OCI-LY1 (cell line): ENCODE measurements at regions not wholly inside any gene's neighbourhood (a gene's known extent, or its start where the extent isn't known, plus 50 kb on each side); places are given as distances from the start of the nearest gene placed in this dataset.

ENCODE experiments used
- H2AFZ ChIP-seq: fragments of 200-600 bp; sonication (generic), shearing (Covaris generic); 2 replicates; pipeline ENCODE4 v1.6.0; 2014; ENCODE audit warnings: antibody characterized with exemption, mild to moderate bottlenecking, low read length
- H3F3A ChIP-seq: fragments of 200-600 bp; sonication (generic), shearing (Covaris generic); 2 replicates; pipeline ENCODE4 v1.6.0; 2014; ENCODE audit warnings: mild to moderate bottlenecking, antibody characterized with exemption, low read length, moderate library complexity; ENCODE audit not compliant: insufficient read depth
- H3K27ac ChIP-seq: fragments of 200-600 bp; sonication (generic); 2 replicates; pipeline ENCODE4 v1.5.1; 2014; ENCODE audit warnings: low read length, mixed run types, mild to moderate bottlenecking, low read depth; ENCODE audit not compliant: poor library complexity, severe bottlenecking
- H3K27me3 ChIP-seq: fragments of 200-600 bp; sonication (generic); 2 replicates; pipeline ENCODE4 v1.6.0; 2014; ENCODE audit warnings: antibody characterized with exemption, mild to moderate bottlenecking, low read length, moderate library complexity; ENCODE audit not compliant: insufficient read depth
- H3K36me3 ChIP-seq: fragments of 200-600 bp; sonication (generic); 2 replicates; pipeline ENCODE4 v1.6.1; 2014; ENCODE audit warnings: mild to moderate bottlenecking, antibody characterized with exemption, low read length, moderate library complexity, mixed read lengths; ENCODE audit not compliant: insufficient read depth
- H3K4me1 ChIP-seq: fragments of 200-600 bp; sonication (generic); 2 replicates; pipeline ENCODE4 v1.5.1; 2014; ENCODE audit warnings: mild to moderate bottlenecking, low read length, moderate library complexity; ENCODE audit not compliant: insufficient read depth, severe bottlenecking
- H3K4me2 ChIP-seq: fragments of 200-600 bp; sonication (generic), shearing (Covaris generic); 2 replicates; pipeline ENCODE4 v1.6.1; 2014; ENCODE audit warnings: low read length
- H3K4me3 ChIP-seq: fragments of 200-600 bp; sonication (generic); 2 replicates; pipeline ENCODE4 v1.5.1; 2014; ENCODE audit warnings: low read length, low read depth, mild to moderate bottlenecking, mixed read lengths; ENCODE audit not compliant: poor library complexity, severe bottlenecking
- H3K79me2 ChIP-seq: fragments of 200-600 bp; shearing (Covaris generic); 2 replicates; pipeline ENCODE4 v1.6.1; 2016; ENCODE audit warnings: mixed run types, low read length, mixed read lengths; ENCODE audit not compliant: insufficient read depth
- H3K9ac ChIP-seq: fragments of 200-600 bp; sonication (generic), shearing (Covaris generic); 2 replicates; pipeline ENCODE4 v1.6.1; 2014; ENCODE audit warnings: mild to moderate bottlenecking, low read length, mixed read lengths
- H3K9me2 ChIP-seq: fragments of 200-600 bp; sonication (generic), shearing (Covaris generic); 2 replicates; pipeline ENCODE4 v1.6.1; 2014; ENCODE audit warnings: low read depth, mild to moderate bottlenecking, low read length, mixed read lengths
- H3K9me3 ChIP-seq: fragments of 200-600 bp; shearing (Covaris generic); 2 replicates; pipeline ENCODE4 v1.6.1; 2014; ENCODE audit warnings: low read length, mixed read lengths
- H4K20me1 ChIP-seq: fragments of 200-600 bp; sonication (generic), shearing (Covaris generic); 2 replicates; pipeline ENCODE4 v1.6.0; 2016; ENCODE audit warnings: mild to moderate bottlenecking, low read length; ENCODE audit not compliant: insufficient read depth
- EZH2 ChIP-seq: fragments of 200-600 bp; sonication (generic), shearing (Covaris generic); IDR thresholded peaks from 2 replicates; pipeline ENCODE4 v1.8.0; 2017; ENCODE audit warnings: borderline replicate concordance, mixed run types, mild to moderate bottlenecking, antibody characterized with exemption, low read length, moderate library complexity, mixed read lengths
- TF ChIP-seq, protein P1 (sequence below): fragments of 200-600 bp; sonication (generic), shearing (Covaris generic); IDR thresholded peaks from 2 replicates; pipeline ENCODE4 v1.5.1; 2017; ENCODE audit warnings: mild to moderate bottlenecking, antibody characterized with exemption, low read length, moderate library complexity, mixed read lengths

DNA sequence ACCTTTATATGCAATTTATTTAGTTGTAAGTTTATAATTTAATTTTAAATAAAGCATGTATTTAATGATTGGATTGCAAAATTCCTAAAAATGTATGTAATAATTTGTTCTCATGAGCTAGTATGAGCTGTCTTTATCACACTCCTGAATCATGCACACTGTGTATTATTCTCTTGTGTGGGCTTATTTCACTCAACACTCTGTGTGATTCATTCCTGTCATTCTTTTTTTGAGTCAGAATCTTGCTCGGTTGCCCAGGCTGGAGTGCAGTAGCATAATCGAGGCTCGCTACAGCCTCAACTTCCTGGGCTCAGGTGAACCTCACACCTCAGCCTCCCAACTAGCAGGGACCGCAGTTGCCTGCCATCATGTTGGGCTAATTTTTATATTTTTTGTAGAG is 123.1 kb upstream of the SLC34A2 start:
- H3K9me2 ChIP-seq: no peaks in the 10 kb centered on the region

DNA sequence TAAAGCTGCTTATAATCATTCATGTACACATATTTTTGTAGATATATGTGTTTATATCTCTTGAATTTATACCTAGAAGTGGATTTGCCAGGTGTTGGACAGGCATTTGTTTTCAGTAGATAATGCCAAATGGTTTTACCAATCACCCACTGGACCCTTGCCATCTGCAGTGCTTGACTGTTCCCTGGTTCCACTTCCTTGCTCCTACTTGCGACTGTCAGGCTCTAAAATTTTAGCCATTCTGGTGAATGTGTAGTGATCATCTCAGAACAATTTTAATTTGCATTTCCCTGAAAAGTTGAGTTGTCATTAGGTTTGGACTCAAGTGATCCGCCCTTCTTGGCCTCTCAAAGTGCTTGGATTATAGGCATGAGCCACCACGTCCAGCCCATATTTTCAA is 122.4 kb upstream of the SLC34A2 start:
- Histone ChIP-seq H3K4me2 (no peak overlapping the region), H3K27me3 (no peaks in the 10 kb centered on the region), H3K36me3 (no peaks in the 10 kb centered on the region), H3F3A (no peaks in the 10 kb centered on the region), H3K27ac (no peak overlapping the region), H3K9me2 (no peaks in the 10 kb centered on the region), H3K9me3 (no peaks in the 10 kb centered on the region), H3K4me3 (no peak overlapping the region), H4K20me1 (no peaks in the 10 kb centered on the region), H2AFZ (no peak overlapping the region), H3K79me2 (no peaks in the 10 kb centered on the region), H3K9ac (no peak overlapping the region), H3K4me1 (no peaks in the 10 kb centered on the region)
- TF ChIP-seq EZH2: no peak
- TF ChIP-seq, protein P1, sequence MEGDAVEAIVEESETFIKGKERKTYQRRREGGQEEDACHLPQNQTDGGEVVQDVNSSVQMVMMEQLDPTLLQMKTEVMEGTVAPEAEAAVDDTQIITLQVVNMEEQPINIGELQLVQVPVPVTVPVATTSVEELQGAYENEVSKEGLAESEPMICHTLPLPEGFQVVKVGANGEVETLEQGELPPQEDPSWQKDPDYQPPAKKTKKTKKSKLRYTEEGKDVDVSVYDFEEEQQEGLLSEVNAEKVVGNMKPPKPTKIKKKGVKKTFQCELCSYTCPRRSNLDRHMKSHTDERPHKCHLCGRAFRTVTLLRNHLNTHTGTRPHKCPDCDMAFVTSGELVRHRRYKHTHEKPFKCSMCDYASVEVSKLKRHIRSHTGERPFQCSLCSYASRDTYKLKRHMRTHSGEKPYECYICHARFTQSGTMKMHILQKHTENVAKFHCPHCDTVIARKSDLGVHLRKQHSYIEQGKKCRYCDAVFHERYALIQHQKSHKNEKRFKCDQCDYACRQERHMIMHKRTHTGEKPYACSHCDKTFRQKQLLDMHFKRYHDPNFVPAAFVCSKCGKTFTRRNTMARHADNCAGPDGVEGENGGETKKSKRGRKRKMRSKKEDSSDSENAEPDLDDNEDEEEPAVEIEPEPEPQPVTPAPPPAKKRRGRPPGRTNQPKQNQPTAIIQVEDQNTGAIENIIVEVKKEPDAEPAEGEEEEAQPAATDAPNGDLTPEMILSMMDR: no peak

More for the DNA sequence above, 123.1 kb upstream of the SLC34A2 start:
- H3K4me1 ChIP-seq: no peaks in the 10 kb centered on the region
- H3K9me3 ChIP-seq: no peaks in the 10 kb centered on the region
- no peaks in the 10 kb centered on the region for H3K79me2 ChIP-seq
- no peak overlapping the region for H3K9ac ChIP-seq
- H3K27ac ChIP-seq: no peak overlapping the region
- no peak for TF ChIP-seq EZH2
- TF ChIP-seq, protein P1: no peak
- no peak overlapping the region for H3K4me2 ChIP-seq
- H3K36me3 ChIP-seq: no peaks in the 10 kb centered on the region
- no peaks in the 10 kb centered on the region for H4K20me1 ChIP-seq
- H3F3A ChIP-seq: no peaks in the 10 kb centered on the region
- no peak overlapping the region for H2AFZ ChIP-seq
- H3K4me3 ChIP-seq: no peak overlapping the region
- no peaks in the 10 kb centered on the region for H3K27me3 ChIP-seq

DNA sequence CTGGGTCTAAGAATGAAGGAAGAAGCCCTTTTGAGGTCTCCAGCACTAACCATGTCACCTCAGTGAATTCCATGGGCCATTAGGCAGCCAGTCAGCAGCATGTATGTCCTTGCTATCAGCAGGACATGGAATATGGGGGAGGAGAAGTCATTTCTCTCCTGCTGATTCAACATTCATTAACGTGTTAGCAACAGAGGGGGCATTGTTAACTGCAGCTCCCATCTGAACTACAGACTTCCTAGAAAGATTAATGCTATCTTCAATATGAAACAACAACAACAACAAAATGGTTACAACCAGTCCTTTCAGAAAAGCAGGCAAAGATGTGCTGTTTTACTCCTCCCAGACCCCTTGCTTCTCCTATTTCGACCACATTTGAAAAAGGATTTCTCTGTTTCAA is 120.4 kb upstream of the SLC34A2 start:
- Histone ChIP-seq H3K9ac (no peak overlapping the region), H3K4me1 (no peaks in the 10 kb centered on the region), H2AFZ (no peak overlapping the region), H3K79me2 (no peaks in the 10 kb centered on the region), H3K9me3 (no peaks in the 10 kb centered on the region), H4K20me1 (no peaks in the 10 kb centered on the region), H3K4me2 (no peak overlapping the region), H3K27ac (no peak overlapping the region), H3K27me3 (no peaks in the 10 kb centered on the region), H3F3A (no peaks in the 10 kb centered on the region), H3K9me2 (no peaks in the 10 kb centered on the region), H3K4me3 (no peak overlapping the region), H3K36me3 (no peaks in the 10 kb centered on the region)
- TF ChIP-seq EZH2: no peak
- TF ChIP-seq, protein P1: no peak
